Cardiac fibroblast (primary cell): ENCODE measurements at regions not wholly inside any gene's neighbourhood (a gene's known extent, or its start where the extent isn't known, plus 50 kb on each side); places are given as distances from the start of the nearest gene placed in this dataset.

ENCODE experiments used
- DNase-seq, 2 donors: peaks; one replicate each; pipeline versions ENCODE4 v3.0.0 to v3.0.0-alpha.2; 2010; ENCODE audit warnings: low read depth in 2 of 2
- H3K4me3 ChIP-seq, 2 donors: replicated peaks in 1 of 2; 1 replicate in 1 of 2; 2 replicates in 1 of 2; pipeline ENCODE4 v1.5.1; 2011; ENCODE audit warnings: low read depth in 2 of 2, low read length in 2 of 2, mild to moderate bottlenecking in 2 of 2, moderate library complexity in 1 of 2
- CTCF ChIP-seq: IDR thresholded peaks from one replicate; pipeline ENCODE4 v1.5.1; 2011; ENCODE audit warnings: low read depth, mild to moderate bottlenecking, low read length, inconsistent platforms

DNA sequence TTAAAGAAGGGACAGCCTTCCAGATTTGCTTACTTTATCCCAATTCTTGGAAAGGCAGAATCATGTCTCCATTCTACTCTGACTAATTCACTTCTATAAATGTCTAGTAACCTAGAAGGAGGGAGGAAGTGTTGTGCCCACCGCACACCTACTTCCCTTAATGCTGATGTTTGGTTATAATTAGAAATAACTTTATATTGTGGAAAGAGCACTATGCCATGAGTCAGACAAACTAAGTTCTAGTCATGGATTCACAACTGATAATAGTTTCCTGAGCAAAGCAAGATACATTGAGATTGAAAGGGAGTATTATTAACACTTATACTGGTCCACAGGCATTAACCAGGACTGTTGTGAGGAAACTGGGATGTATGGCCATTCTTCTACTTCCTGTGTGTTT is 345.9 kb upstream of the RPS23 start:
- DNase-seq: no peak
- TF ChIP-seq CTCF: no peak
- H3K4me3 ChIP-seq: no peak overlapping the region

DNA sequence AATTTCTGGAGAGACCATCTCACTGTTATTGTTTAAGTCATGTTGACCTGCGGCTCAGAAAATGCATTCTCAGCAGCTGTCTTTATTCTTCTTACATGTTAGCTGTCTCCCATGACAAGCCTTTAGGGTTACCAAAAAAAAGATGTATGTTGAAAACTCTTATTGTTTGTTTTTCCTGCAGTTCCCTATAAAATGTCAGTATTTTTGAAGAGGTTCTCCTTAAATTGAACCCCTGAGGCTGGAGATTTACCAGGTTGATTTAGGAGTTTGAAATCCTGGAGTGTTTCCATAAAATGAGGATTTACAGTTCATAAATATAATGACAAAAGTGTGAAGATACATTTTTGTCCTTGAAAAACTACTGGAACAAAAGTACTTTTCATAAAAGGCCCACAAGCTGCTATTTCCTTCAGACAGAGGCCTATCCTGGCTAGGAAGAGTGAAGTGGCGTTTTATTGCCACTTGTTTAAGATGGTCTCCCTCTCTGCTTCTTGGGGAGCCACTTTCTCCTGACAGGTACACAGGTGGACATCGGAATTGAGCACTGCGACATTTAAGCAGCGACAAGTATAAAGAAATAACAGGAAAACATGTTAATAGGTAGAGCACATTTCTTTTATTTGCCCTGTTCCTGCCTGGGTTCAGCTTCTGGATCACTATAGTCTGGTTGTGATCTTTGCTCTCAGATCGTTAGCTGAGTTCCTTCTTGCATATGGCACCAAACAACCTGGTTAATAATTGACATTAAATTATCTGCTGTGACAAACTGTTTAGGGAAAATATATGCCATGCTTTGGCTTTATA is 344.8 kb upstream of the RPS23 start:
- no peak for DNase-seq
- no peak for TF ChIP-seq CTCF
- no peak overlapping the region for H3K4me3 ChIP-seq

DNA sequence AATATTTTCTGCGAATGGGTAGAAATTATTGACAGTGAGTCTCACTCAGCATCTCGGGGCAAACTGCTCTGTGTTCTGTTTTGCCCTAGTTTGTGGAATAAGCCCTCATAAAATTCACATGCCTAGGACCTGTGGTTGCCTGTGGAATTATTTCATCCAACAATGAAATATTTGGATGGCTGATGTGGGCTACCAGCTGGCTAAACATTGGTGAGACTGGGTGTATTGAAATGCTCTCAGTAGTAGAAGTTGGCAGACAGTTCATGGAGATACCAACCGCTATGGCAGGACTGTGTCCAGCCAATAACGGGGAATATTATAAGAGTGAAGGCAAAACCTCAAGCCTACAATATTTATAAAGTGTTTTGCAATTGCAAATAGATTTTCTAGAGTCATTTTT is 344.1 kb upstream of the RPS23 start:
- no peak overlapping the region for H3K4me3 ChIP-seq
- TF ChIP-seq CTCF: no peak
- DNase-seq: no peak

- no peak overlapping the region for H3K4me3 ChIP-seq
- no peak for TF ChIP-seq CTCF
- no peak for DNase-seq
Observed at GRCh38 chr5:82620957-82621600, 342.9 kb upstream of the RPS23 start.

GRCh38 chr5:82619097-82619496 is 340.9 kb upstream of the RPS23 start:
- DNase-seq: no peak
- TF ChIP-seq CTCF: no peak
- no peak overlapping the region for H3K4me3 ChIP-seq

GRCh38 chr5:82614706-82615105 is 336.6 kb upstream of the RPS23 start:
- TF ChIP-seq CTCF: no peak
- DNase-seq: no peak
- H3K4me3 ChIP-seq: no peak overlapping the region

- DNase-seq: peak in 1 of 2 donors; percentile 36
- no peak overlapping the region for H3K4me3 ChIP-seq
- no peak for TF ChIP-seq CTCF
Observed at GRCh38 chr5:82613891-82614290, 335.7 kb upstream of the RPS23 start.
